D341Med (cell line): ENCODE measurements at regions not wholly inside any gene's neighbourhood (a gene's known extent, or its start where the extent isn't known, plus 50 kb on each side); places are given as distances from the start of the nearest gene placed in this dataset.

ENCODE experiments used
- DNase-seq: peaks from one replicate; pipeline ENCODE4 v3.0.0; 2012; ENCODE audit warnings: low spot score

DNA sequence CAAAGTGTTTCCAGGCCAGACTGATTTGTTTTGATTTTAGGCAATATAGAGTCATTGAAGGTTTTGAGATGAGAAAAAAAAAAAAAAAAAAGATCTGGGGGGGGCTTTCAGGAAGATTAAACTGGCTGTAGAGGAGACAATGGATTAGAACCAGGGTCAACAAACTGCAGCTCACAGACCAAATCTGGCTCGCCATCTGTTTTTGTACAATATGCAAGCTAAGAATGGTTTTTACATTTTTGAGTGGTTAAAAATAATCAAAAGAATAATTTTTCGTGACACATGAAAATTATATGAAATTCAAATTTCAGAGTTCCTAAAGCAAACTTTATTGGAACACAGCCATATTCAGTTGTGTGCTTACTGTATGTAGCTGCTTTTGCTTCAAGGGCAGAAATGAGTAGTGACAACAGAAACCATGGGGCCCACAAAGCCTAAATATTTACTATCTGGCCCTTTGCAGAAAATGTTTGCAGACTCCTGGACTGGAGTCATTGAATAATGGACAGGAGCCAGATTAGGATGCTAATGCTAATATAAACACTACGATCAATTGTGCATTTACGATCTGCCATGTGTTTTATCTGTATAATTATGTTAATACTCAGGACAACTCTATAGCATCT, 375.7 kb upstream of the DAB1 start:
- no peak for DNase-seq

DNA sequence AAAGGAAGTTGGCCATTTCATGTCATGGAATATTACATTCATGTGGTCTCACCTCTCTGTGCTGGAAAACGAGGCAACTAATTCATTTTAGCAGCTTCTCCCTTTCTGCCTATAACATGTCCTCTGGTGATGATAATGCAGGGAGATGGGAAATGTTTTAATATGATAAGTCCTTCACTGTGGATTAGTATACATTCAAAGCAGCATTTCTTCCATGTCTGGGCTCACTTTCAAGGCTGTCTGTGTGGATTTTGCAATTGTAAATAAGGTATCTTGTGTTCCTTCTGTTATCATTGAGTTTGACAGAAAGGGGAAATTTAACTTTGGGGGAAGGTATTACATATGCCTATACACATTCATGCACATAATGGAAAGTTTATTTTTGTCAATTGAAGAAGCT, 374.7 kb upstream of the DAB1 start:
- DNase-seq: no peak

DNA sequence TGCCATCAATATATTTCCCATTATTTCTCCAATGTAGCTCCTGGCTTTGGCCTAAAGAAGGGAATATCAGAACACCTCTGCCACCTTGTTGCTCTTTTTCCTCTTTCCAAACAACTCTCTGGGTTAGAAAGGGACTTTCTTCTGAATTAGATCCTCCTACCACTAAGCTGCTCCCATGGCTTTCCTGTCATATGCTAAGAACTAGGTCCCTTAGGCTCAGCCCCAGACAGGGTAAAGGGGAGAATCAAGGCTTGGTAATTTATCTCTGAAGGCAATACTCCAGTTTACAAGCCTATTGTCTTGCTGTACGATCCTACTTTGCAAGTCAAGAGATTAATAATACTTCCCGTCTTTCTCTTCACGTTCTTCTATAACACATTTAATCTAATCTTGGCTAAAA, 373.2 kb upstream of the DAB1 start:
- DNase-seq: no peak

DNA sequence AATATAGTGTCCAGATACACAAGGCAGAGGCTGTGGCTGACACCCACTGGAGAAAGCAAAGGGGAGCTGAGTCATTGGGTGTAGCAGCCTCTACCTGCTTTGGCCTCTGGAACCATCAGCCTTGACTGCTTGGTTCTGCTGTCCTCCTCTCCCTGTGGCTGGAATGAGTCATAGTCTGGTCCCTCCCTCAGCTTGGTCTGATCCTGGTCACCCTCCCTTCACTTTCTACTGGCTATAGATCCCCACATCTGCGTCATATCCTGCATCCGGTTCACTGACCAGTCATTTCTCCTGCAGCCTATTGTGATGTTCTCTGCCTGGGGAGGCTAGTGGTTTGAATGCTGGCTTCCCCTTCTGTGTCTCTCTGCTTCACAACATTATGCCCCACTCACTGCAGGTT, 372.8 kb upstream of the DAB1 start:
- no peak for DNase-seq

DNA sequence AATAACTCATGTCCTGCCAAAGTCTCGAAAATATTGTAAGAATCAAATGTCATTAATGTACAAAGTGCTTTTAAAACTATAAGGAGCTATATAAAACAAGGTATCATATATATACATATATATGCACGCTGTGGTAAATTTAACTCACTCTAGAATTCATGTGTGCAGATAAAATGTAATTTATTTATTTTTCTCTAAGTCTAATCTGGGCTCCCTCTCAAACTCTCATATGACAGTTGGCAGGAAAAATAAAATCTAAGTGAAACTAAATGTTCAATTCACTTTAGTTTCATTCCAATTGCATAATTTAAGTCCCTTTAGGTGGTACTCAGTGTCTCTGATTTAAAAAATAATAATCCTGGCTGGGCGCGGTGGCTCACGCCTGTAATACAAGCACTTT, 372.0 kb upstream of the DAB1 start:
- no peak for DNase-seq

DNA sequence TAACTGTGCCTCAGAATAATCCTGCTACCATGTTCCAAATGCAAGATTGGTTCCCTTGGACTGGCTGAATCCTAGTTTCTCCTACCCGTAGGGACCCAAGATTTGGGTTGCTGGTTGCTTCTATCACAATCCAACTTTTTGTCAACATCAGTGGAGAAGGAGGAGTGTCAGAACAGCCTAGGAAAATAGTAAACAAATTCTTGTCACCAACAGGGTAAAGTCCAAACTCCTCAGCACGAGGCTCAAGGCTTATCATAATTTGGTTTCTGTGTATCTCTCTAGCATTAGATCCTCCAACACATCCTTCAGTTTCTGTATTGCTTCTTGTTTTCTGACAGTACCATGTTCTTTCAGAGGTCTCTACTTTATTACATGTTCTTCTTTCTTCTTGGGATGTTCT, 370.2 kb upstream of the DAB1 start:
- no peak for DNase-seq

DNA sequence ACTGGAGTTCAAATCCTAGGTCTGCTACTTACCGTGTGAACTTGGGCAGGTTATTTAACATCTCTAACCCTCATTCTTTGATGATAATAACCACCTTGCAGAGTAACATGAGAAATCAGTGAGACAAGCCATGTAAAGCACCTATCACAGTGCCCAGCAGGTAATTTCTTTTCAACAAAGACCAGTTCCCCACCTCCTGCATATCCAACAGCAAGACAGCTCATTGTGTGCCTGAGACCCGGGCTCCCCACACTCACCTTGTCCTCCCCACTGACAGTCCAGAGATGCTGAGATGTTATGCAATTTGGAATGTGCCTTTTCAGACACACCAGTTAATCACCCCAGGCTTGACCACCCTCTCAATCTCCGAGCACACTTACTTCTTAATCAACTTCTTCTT, 367.6 kb upstream of the DAB1 start:
- no peak for DNase-seq

DNA sequence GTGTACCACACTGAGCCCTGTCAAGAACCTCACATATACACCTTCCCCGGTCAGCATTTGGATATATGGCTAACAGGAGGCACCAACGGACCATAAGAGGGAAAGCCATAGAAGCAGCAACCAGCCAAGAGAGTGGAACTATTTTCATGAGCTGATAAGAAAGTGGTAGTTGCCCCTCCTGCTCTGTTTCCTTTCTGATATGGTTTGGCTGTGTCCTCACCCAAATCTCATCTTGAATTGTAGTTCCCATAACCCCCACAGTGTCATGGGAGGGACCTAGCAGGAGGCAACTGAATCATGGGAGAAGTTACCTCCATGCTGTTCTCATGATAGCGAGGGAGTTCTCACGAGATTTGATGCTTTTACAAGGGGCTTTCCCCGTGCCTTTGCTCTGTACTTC, 366.1 kb upstream of the DAB1 start:
- no peak for DNase-seq

DNA sequence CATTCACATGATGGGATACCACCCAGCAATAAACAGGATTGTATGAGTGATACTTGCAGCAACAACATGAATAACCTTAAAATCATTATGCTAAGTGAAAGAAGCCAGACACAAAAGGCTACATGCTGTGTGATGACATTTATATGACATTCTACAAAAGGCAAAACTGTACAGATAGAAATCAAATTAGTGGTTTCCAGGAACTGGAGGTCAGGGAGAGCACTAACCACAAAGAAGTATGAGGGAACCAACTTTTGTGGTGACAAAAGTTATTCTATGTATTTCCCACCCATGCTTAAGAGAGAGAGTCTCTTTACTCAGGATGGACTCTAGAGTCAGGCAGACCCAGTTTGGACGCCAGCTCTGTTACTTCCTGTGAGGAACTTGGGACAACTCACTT, 364.5 kb upstream of the DAB1 start:
- DNase-seq: no peak

DNA sequence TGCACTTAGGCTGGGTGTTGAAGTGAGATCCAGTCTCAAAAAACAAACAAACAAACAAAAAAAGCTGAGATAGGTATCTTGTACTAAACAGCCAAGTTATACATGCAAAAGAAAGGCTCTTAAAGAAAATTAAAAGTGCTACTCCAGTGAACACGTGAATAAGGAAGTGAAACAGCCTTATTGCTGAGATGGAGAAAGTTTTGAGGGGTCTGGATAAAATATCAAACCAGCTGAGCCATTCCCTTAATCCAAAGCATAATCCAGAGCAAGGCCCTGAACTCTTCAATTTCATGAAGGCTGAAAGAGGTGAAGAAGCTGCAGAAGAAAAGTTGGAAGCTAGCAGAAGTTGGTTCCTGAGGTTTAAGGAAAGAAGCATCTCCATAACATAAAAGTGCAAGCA, 360.5 kb upstream of the DAB1 start:
- DNase-seq: no peak

DNA sequence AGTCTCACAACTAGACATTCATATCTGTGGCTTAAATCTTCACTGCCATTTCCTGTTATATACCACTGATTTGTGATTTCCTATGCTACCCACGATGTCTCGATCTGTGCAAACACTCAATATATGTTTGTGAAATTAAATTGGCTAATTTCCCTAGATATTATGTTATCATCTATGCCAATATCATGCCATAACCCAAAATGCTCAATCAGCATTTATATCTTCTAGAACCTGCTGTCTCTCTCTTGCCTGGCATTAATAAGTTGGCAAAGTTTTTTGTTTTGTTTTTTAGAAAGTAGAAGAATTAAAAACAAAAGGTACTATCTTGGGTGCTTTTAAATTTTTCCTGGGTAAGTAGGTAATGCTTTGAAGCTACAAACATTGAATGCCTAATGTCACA, 358.5 kb upstream of the DAB1 start:
- no peak for DNase-seq

DNA sequence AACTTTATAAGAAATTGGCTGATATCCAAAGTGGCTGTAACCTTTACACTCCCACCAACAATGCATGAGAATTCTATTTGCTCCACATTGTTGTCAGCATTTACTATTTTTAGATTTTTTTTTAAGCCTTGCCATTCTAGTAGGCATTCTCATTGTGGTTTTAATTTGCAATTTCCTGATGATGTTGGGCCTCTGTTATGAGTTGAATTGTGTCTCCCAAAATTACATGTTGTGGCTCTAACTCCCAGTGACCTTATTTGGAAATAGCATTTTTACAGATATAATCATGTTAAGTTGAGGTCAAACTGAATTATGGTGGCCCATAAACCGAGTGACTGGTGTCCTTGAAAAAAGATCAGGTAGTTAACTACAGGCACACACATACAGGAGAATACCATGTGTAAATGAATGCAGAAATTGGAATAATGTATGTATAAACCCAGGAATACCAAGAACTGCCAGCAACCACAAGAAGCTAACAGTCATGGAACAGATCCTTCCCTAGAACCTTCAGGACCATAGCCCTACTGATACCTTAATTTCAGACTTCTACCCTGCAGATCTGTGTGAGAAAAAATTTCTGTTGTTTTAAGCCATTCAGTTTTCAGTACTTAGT, 348.8 kb upstream of the DAB1 start:
- no peak for DNase-seq

DNA sequence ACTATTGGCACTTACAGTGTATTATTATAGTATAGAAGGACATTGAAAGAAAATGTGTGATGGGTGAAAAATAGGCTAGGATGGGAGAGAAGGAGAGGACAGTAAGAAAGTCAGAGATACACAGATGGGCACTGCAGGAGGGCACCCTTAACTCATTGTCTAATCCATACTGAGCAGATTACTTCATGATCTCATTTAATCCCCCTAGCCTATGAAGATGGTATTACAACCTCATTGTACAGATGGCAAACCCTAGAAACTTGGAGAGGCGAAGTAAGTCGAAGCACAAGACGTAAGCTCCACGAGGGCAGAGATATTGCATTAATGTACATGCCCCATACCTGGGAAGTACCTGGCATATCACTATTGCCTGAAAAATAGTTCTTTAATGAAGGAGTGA, 346.9 kb upstream of the DAB1 start:
- DNase-seq: peak; percentile 67

DNA sequence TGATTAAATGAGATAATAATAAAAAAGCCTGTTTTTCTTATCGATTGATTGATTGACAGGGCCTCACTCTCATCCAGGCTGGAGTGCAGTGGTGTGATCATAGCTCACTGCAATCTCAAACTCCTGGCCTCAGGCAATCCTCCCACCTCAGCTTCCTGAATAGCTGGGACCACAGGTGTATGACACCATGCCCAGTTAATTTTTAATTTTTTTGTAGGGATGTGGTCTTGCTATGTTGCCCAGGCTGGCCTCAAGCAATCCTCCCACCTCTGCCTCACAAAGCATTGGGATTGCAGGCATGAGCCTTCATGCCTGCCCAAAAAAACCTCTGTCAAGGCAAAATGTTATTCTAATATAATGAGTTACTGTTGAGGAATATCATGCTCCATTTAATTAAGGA, 346.4 kb upstream of the DAB1 start:
- DNase-seq: no peak

DNA sequence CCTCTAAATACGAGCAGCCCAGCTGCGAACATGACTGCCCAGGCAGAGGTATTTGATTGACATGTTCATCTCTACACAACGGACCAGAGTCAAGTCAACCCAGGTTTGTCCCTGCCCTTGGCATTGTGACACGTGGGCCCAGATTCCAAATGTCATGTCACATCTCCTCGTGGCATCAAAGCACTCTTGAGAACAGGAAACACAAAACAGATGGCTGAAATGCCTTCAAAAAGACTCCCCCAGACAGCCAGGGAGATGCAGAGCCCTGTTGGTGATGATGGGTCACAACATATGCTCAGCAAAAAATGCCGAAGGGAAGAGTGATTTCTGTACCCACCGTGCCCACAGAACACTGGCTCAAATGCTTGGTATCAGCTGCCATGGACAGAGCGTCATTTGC, 337.8 kb upstream of the DAB1 start:
- no peak for DNase-seq

DNA sequence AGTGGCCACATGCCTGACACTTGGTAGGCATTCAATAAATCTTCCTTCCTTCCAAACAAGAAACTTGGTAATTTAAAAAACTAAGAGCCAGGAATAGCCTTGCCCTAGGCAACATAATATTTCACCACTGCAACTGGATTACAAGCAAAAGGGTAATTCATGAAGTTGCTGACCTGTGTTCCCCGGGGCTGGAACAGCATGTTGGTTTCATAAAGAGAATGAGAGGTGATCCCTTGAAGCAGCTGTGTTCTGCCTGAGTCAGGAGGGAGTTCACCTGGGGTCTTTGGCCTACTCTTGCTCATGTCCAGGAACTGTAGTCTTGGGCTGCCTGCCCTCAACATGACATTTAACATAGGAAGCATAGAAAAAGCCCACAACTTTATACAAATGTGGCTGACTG, 329.0 kb upstream of the DAB1 start:
- DNase-seq: no peak

DNA sequence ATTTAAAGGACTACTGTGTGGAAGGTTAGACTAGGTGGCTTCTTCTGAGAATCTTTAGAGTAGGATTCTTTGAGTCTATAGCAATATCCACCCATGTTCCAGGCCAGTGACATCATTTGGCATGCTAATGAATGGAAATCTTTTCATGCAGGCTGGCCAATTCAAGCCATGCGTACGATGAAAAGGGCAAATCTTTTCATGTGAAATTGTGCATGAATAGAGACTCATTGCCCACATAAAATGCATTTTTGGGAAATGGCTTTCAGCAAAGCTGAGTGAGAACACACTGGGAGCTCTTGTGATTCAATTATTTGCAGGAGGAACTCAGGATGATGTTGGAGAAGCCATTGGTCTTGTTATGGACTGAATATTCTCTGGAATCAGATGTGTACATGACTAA, 324.9 kb upstream of the DAB1 start:
- DNase-seq: no peak

DNA sequence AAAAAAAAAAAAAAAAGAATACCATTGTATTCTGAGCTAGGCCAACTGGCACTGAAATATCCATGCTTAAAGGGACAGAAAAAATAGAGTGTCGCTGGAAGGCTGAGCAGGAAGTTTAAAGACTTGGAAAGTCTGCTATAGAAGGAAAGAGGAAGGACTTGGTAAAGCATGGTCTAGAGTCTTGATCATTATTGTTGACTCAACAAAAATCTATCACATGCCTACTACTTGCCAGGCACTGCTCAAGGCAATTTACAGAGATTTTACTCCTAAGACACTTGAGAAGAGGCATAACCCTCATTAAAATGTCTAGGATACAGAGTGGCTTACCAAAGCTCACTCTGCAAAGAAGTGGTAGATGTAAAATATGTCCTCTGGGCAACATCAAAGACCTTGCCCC, 324.0 kb upstream of the DAB1 start:
- no peak for DNase-seq

DNA sequence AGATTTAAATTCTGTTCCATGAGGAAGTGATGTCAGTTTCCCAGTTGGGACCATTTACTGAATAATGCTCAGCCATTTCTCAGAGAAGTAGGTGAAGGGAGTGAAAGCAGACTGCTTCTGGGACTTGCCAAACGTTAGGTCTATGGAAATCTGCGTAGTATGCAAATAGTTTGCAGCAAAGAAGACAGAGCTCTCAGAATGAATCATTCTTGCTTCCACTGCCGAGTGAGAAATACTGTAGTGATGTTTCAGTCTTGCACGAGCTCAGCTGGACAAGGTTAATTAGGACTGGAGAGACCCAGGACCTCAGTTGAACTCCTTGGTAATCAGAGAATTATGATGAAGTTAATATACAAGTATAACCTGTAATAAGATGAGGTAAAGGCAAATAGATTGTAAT, 317.7 kb upstream of the DAB1 start:
- no peak for DNase-seq

DNA sequence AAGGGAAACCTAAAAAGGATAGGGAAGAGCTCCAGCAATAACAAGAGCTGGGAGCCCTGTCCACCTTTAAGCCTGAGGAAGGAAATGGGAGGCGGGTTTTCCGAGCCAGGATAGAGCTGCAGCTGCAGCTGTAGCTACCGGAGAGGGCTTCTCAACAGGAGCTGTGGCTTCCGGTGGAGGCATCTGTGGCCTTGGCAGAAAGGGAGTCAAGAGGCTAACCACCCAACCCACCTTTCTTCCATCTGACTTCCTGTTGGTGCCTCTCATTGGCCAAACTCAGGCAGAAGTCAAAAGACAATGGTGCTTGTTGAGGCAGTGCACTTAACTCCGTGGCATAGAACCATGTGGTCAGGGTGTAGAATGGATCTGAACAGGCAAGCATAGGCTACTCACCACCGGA, 313.1 kb upstream of the DAB1 start:
- DNase-seq: no peak

DNA sequence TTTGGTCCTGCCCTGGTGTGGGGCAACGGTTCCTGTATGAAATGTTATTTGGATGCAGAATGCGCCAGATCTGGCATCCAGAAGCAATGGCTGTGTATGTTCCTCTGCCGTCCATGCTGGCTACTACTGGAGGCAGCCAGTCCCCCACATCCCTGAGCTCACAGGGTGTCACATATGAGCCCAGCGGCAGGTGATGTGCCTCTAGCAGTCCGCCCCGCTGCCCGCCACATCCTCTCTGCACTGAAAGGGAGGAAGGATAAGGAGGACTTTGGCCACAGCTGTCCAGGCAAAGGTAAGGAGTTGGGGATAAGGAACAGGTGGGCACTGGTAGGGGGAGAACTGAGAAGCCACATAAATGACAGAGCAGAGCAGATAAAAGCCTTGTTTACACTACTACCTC, 305.3 kb upstream of the DAB1 start:
- no peak for DNase-seq

DNA sequence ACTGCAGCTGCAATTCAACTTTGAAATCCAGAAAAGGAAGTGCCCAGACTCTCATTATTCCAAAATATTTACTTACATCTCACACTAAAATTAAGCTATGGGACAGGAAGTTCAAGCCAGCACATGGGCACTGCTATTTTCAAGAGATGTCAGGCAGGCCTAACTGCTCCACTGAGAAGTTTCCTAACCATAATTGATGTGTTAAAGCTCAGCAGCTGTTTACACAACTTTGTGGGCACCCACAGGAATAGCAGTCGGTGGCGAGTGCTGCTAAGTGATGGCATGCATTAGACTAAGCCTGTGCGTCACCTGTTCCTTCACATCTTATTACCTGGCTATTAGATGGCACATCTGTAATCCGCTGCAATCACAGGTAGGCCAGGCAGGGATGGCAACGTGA, 303.3 kb upstream of the DAB1 start:
- no peak for DNase-seq

DNA sequence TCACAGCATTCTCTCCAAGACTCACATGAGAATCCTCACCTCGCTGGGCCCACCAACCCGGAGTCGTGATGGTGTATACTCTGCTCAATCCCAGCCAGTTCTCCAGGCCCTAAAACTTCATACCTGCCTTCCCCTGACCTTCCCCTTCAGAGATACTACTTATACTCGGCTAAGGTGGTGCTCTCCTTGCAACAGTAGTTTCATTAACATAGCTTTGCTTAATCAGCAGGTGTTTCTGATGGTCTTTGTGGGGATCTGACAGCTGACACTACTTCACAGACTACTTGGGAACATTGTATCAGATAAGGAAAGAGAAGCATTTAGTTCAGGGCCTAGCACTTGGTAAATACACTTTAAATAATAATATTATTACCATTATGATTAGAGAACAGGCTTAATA, 301.5 kb upstream of the DAB1 start:
- no peak for DNase-seq

DNA sequence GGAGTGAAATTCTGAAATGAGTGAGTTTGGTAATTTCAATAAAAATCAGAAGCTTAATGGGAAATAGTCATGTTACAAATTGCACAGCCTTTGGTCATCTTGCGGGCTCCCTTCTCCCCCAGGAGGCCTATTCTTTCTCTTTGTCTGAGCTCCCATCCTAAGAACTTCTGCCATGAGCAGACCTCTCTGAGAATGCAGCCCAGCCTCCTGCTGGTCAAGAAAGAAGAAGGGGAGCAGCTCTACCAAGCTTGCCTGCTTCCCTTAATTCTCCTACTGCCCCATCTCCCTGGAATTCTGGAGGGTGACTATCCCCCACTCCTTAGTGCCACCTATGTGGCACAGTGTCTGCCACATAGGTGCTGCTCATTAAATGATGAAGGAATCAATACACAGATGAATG, 300.7 kb upstream of the DAB1 start:
- DNase-seq: no peak
